HEK293 (cell line): ENCODE measurements at regions not wholly inside any gene's neighbourhood (a gene's known extent, or its start where the extent isn't known, plus 50 kb on each side); places are given as distances from the start of the nearest gene placed in this dataset.

Experiments used
- CTCF ChIP-seq: fragments of 450-650 bp; formaldehyde crosslinking; IDR thresholded peaks from 2 replicates; pipeline ENCODE4 v1.5.1; 2016; ENCODE audit warnings: missing biosample characterization, missing genetic modification characterization
- KLF16 ChIP-seq: fragments of 450-650 bp; formaldehyde crosslinking; IDR thresholded peaks from 2 replicates; pipeline ENCODE4 v1.5.1; 2017; ENCODE audit warnings: missing biosample characterization, missing genetic modification characterization
- MYNN ChIP-seq: fragments of 450-650 bp; formaldehyde crosslinking; IDR thresholded peaks from 2 replicates; pipeline ENCODE4 v1.5.1; 2016; ENCODE audit warnings: missing biosample characterization, missing genetic modification characterization, borderline replicate concordance
- PBX3 ChIP-seq: sonication (generic); formaldehyde crosslinking; IDR thresholded peaks from 2 replicates; pipeline ENCODE4 v1.8.1; 2022; ENCODE audit warnings: mild to moderate bottlenecking, moderate library complexity, missing genetic modification reagents
- PRDM1 ChIP-seq: fragments of 450-650 bp; formaldehyde crosslinking; IDR thresholded peaks from 2 replicates; pipeline ENCODE4; 2016; ENCODE audit warnings: missing biosample characterization, missing genetic modification characterization
- YY1 ChIP-seq: fragments of 450-650 bp; formaldehyde crosslinking; IDR thresholded peaks from 2 replicates; pipeline ENCODE4 v1.5.1; 2018; ENCODE audit warnings: missing biosample characterization, missing genetic modification characterization
- ZNF596 ChIP-seq: fragments of 450-650 bp; IDR thresholded peaks from 2 replicates; pipeline ENCODE4 v1.5.0; 2018; ENCODE audit warnings: missing biosample characterization, mild to moderate bottlenecking, missing genetic modification characterization, moderate library complexity
- ZSCAN30 ChIP-seq: fragments of 450-650 bp; IDR thresholded peaks from 2 replicates; pipeline ENCODE4 v1.5.1; 2018; ENCODE audit warnings: missing biosample characterization, mild to moderate bottlenecking, missing genetic modification characterization, moderate library complexity
- TF ChIP-seq, protein P1 (sequence below): fragments of 450-650 bp; IDR thresholded peaks from 2 replicates; pipeline ENCODE4 v1.5.1; 2018; ENCODE audit warnings: missing biosample characterization, mild to moderate bottlenecking, missing genetic modification characterization

DNA sequence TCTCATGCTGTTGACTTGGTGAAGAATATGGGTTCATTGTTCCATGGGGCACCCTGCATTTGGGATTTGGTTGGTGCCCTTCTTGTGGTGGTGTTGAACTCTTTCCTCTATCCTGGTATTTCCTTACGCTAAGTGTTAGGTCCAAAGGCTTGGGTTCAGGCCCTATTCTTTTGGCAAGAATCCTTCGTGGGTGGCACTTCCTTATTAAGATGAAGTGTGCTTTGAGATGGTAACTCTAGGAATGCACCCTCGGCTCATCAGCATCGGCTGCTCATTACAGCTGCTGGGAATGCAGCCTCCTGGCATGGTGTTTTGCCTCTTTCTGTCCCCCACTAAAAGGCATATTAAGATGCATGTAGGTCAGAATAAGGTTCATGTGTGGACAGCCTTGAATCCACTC, 380.7 kb downstream of the RPS24 start:
- TF ChIP-seq CTCF (no peak), PBX3 (CRISPR knock-in tag) (no peak), ZSCAN30 (no peak), MYNN (tag by site-specific recombination) (no peak), PRDM1 (tag by site-specific recombination) (no peak), ZNF596 (tag by site-specific recombination) (no peak), YY1 (no peak), KLF16 (tag by site-specific recombination) (no peak)
- TF ChIP-seq, protein P1, sequence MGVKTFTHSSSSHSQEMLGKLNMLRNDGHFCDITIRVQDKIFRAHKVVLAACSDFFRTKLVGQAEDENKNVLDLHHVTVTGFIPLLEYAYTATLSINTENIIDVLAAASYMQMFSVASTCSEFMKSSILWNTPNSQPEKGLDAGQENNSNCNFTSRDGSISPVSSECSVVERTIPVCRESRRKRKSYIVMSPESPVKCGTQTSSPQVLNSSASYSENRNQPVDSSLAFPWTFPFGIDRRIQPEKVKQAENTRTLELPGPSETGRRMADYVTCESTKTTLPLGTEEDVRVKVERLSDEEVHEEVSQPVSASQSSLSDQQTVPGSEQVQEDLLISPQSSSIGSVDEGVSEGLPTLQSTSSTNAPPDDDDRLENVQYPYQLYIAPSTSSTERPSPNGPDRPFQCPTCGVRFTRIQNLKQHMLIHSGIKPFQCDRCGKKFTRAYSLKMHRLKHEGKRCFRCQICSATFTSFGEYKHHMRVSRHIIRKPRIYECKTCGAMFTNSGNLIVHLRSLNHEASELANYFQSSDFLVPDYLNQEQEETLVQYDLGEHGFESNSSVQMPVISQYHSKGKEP (tag by site-specific recombination): no peak
